ENCODE measurements at regions not wholly inside any gene's neighbourhood (a gene's known extent, or its start where the extent isn't known, plus 50 kb on each side); places are given as distances from the start of the nearest gene placed in this dataset.

- Histone ChIP-seq H3K27me3 (peaks cover 0 to 20% (median 0%) of the 10 kb centered on the region in 9 donors), H3K4me3 (peak overlapping the region in 1 of 12 donors; percentile 19), H3K4me1 (peaks cover 0 to 27% (median 0%) of the 10 kb centered on the region in 12 donors), H3K27ac (peak overlapping the region in 2 of 12 donors; percentile 8 to 42), H3K9me3 (no peaks in the 10 kb centered on the region), H3K36me3 (no peaks in the 10 kb centered on the region)
- TF ChIP-seq POLR2A (IDR thresholded peaks at IDR 0.05): no peak
- peak in 11 of 12 donors; percentile 18 to 59 (median 48) for TF ChIP-seq CTCF (IDR thresholded peaks at IDR 0.05)
- 43 to 46% (median 45%) methylated on average over 7 to 8 of the region's 8 CpGs for WGBS, 4 donors
- intact Hi-C loops (cut with DNase I): loop anchor here (1.0 to 10.0 kb wide), 15 partner anchors 346 to 710 kb away; no protein-coding TSS in a partner anchor
- ATAC-seq (peak in 3 of 4 donors; percentile 63 to 73 (median 67)), DNase-seq (peak in 1 of 5 donors; percentile 22)
Measured at GRCh38 chr21:35400233-35400939, 351.3 kb upstream of the RUNX1 start.

- no peaks in the 10 kb centered on the region for H3K9me3 ChIP-seq
- DNase-seq (no peak), ATAC-seq (no peak)
- H3K27ac ChIP-seq: peak overlapping the region in 2 of 12 donors; percentile 8 to 42
- peaks cover 0 to 27% (median 0%) of the 10 kb centered on the region in 12 donors for H3K4me1 ChIP-seq
- peaks cover 0 to 15% (median 0%) of the 10 kb centered on the region in 9 donors for H3K27me3 ChIP-seq
- 59 to 69% (median 61%) methylated on average over 5 of the region's 5 CpGs for WGBS, 4 donors
- H3K36me3 ChIP-seq: no peaks in the 10 kb centered on the region
- TF ChIP-seq CTCF (IDR thresholded peaks at IDR 0.05) (no peak), POLR2A (IDR thresholded peaks at IDR 0.05) (no peak)
- intact Hi-C loops (cut with DNase I): loop anchor here (1.0 to 10.0 kb wide), 17 partner anchors 342 to 709 kb away; no protein-coding TSS in a partner anchor
- peak overlapping the region in 1 of 12 donors; percentile 19 for H3K4me3 ChIP-seq
Measured at GRCh38 chr21:35399706-35400105, 350.6 kb upstream of the RUNX1 start.

- Histone ChIP-seq H3K36me3 (no peaks in the 10 kb centered on the region), H3K4me3 (peak overlapping the region in 2 of 12 donors; percentile 6 to 16), H3K9me3 (no peaks in the 10 kb centered on the region), H3K27me3 (peaks cover 0 to 14% (median 0%) of the 10 kb centered on the region in 9 donors), H3K4me1 (peaks cover 0 to 27% (median 0%) of the 10 kb centered on the region in 12 donors), H3K27ac (peak overlapping the region in 2 of 12 donors; percentile 39 to 49)
- WGBS, 4 donors: 70 to 74% (median 72%) methylated on average over 7 of the region's 7 CpGs
- TF ChIP-seq CTCF (IDR thresholded peaks at IDR 0.05): no peak
- no peak for TF ChIP-seq POLR2A (IDR thresholded peaks at IDR 0.05)
- ATAC-seq (no peak), DNase-seq (no peak)
- intact Hi-C loops (cut with DNase I): loop anchor here in 5 of 10 donors (2.0 to 10.0 kb wide), 6 partner anchors 342 to 654 kb away; no protein-coding TSS in a partner anchor
Measured at GRCh38 chr21:35399002-35399530, 350.0 kb upstream of the RUNX1 start.

DNA sequence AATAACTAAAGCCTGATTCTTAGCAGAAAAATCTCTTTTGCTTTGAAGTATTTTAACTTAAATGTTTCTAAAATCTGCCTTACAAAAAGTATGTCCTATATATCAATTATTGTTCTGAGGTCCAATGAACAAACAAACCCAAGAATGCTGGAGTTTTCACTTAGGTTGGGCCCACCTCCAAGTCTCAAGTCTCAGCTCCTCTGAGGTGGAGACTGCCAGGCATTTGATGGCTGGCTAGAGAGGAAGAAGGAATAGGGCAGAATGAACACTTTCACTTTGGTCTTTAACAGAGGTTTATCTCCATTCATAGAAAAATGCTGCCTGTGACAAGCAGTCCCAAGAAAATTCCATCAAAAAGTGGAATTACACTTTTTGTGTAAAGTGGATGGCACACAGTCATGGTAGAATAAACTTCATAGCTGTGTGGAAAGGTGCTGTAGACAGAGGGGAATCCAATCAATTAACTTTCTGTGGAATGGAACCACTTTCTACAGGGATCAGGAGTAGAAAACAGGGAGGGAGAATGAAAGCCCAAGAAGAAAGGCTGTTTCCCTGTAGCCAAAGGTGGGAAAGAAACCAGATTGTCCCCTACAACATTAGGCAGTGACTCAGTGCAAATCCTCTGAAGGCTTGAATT is 349.4 kb upstream of the RUNX1 start:
- Histone ChIP-seq H3K27me3 (peaks cover 0 to 14% (median 0%) of the 10 kb centered on the region in 9 donors), H3K4me1 (peaks cover 0 to 27% (median 0%) of the 10 kb centered on the region in 12 donors), H3K27ac (peak overlapping the region in 2 of 12 donors; percentile 39 to 49), H3K36me3 (no peaks in the 10 kb centered on the region), H3K4me3 (peak overlapping the region in 2 of 12 donors; percentile 6 to 16), H3K9me3 (no peaks in the 10 kb centered on the region)
- ATAC-seq (no peak), DNase-seq (no peak)
- intact Hi-C loops (cut with DNase I): loop anchor here in 5 of 10 donors (2.0 to 10.0 kb wide), 6 partner anchors 341 to 654 kb away; no protein-coding TSS in a partner anchor
- TF ChIP-seq POLR2A (IDR thresholded peaks at IDR 0.05) (no peak), CTCF (IDR thresholded peaks at IDR 0.05) (no peak)

Data from heart left ventricle (tissue), 16 donors.